ENCODE measurements at regions not wholly inside any gene's neighbourhood (a gene's known extent, or its start where the extent isn't known, plus 50 kb on each side); places are given as distances from the start of the nearest gene placed in this dataset.

GRCh38 chr18:47754311-47755101, 176.0 kb downstream of the SMAD2 start:
- Histone ChIP-seq H3K4me3 (ENCODE audit: insufficient read depth, low read depth, low read length) (no peak overlapping the region), H3K27me3 (ENCODE audit: insufficient read depth, low read length) (peaks cover 7% of the 10 kb centered on the region), H3K27ac (ENCODE audit: low read depth, low read length) (no peak overlapping the region), H3K79me2 (ENCODE audit: insufficient read depth, low read length) (no peaks in the 10 kb centered on the region), H4K20me1 (ENCODE audit: insufficient read depth, low read length) (no peaks in the 10 kb centered on the region), H3K9me3 (ENCODE audit: insufficient read depth, low read depth, low read length) (no peaks in the 10 kb centered on the region), H2AFZ (ENCODE audit: low read depth, low read length) (no peak overlapping the region), H3K4me2 (ENCODE audit: low read length) (no peak overlapping the region), H3K36me3 (ENCODE audit: insufficient read depth, low read length) (no peaks in the 10 kb centered on the region), H3K9ac (ENCODE audit: low read length) (no peak overlapping the region), H3K4me1 (ENCODE audit: insufficient read depth, low read length) (no peaks in the 10 kb centered on the region)
- Mint-ChIP-seq H3K4me3 (ENCODE audit: unreplicated experiment) (no peak overlapping the region), H3K36me3 (ENCODE audit: low read depth, unreplicated experiment) (no peaks in the 10 kb centered on the region), H3K27ac (ENCODE audit: unreplicated experiment) (no peak overlapping the region), H3K4me1 (ENCODE audit: low read depth, unreplicated experiment) (no peaks in the 10 kb centered on the region), H3K27me3 (ENCODE audit: low read depth, unreplicated experiment) (peaks cover 39% of the 10 kb centered on the region), H3K9me3 (ENCODE audit: unreplicated experiment) (peaks cover 2% of the 10 kb centered on the region)
- TF ChIP-seq CTCF (IDR thresholded peaks at IDR 0.05; ENCODE audit: insufficient read depth, low read depth, low read length) (peak; percentile 49), EZH2 (IDR thresholded peaks at IDR 0.05; ENCODE audit: insufficient read depth, low read length) (no peak)
- FAIRE-seq = no peak
- no peak for DNase-seq (ENCODE audit: low read depth)

GRCh38 chr18:47752796-47753645, 177.4 kb downstream of the SMAD2 start:
- Histone ChIP-seq H3K27ac (ENCODE audit: low read depth, low read length) (no peak overlapping the region), H3K9ac (ENCODE audit: low read length) (no peak overlapping the region), H2AFZ (ENCODE audit: low read depth, low read length) (no peak overlapping the region), H3K27me3 (ENCODE audit: insufficient read depth, low read length) (peaks cover 7% of the 10 kb centered on the region), H4K20me1 (ENCODE audit: insufficient read depth, low read length) (no peaks in the 10 kb centered on the region), H3K4me2 (ENCODE audit: low read length) (no peak overlapping the region), H3K9me3 (ENCODE audit: insufficient read depth, low read depth, low read length) (no peaks in the 10 kb centered on the region), H3K4me1 (ENCODE audit: insufficient read depth, low read length) (no peaks in the 10 kb centered on the region), H3K79me2 (ENCODE audit: insufficient read depth, low read length) (no peaks in the 10 kb centered on the region), H3K4me3 (ENCODE audit: insufficient read depth, low read depth, low read length) (no peak overlapping the region), H3K36me3 (ENCODE audit: insufficient read depth, low read length) (no peaks in the 10 kb centered on the region)
- Mint-ChIP-seq H3K36me3 (ENCODE audit: low read depth, unreplicated experiment) (no peaks in the 10 kb centered on the region), H3K27ac (ENCODE audit: unreplicated experiment) (no peak overlapping the region), H3K9me3 (ENCODE audit: unreplicated experiment) (no peaks in the 10 kb centered on the region), H3K27me3 (ENCODE audit: low read depth, unreplicated experiment) (peaks cover 44% of the 10 kb centered on the region), H3K4me3 (ENCODE audit: unreplicated experiment) (no peak overlapping the region), H3K4me1 (ENCODE audit: low read depth, unreplicated experiment) (no peaks in the 10 kb centered on the region)
- FAIRE-seq (no peak), DNase-seq (ENCODE audit: low read depth) (no peak)
- TF ChIP-seq CTCF (IDR thresholded peaks at IDR 0.05; ENCODE audit: insufficient read depth, low read depth, low read length) = no peak
- TF ChIP-seq EZH2 (IDR thresholded peaks at IDR 0.05; ENCODE audit: insufficient read depth, low read length) = no peak

All from astrocyte (in vitro differentiated cells and primary cell).